Suprapubic skin (tissue), 4 donors: ENCODE measurements at regions not wholly inside any gene's neighbourhood (a gene's known extent, or its start where the extent isn't known, plus 50 kb on each side); places are given as distances from the start of the nearest gene placed in this dataset.

Experiments
- DNase-seq, 2 donors: peaks; one replicate each; pipeline ENCODE4 v3.0.0-alpha.2; 2019; ENCODE audit warnings: low spot score in 2 of 2
- H3K27ac ChIP-seq: fragments of 200-600 bp; sonication (generic); one replicate; pipeline ENCODE4 v1.5.1; 2019
- H3K27me3 ChIP-seq: fragments of 200-600 bp; sonication (generic); one replicate; pipeline ENCODE4 v1.5.1; 2019
- H3K36me3 ChIP-seq: fragments of 200-600 bp; sonication (generic); one replicate; pipeline ENCODE4 v1.5.1; 2019
- H3K4me1 ChIP-seq: fragments of 200-600 bp; sonication (generic); one replicate; pipeline ENCODE4 v1.5.1; 2019
- H3K4me3 ChIP-seq: fragments of 200-600 bp; sonication (generic); one replicate; pipeline ENCODE4 v1.5.1; 2019; ENCODE audit warnings: mild to moderate bottlenecking
- H3K9me3 ChIP-seq: fragments of 200-600 bp; sonication (generic); one replicate; pipeline ENCODE4 v1.5.1; 2019
- CTCF ChIP-seq, 2 donors: fragments of 200-600 bp in 1 of 2; fragments of 450-650 bp in 1 of 2; sonication (generic) in 1 of 2; IDR thresholded peaks; one replicate each; pipeline ENCODE4 v1.5.1; 2016 to 2019; ENCODE audit warnings: antibody characterized with exemption in 2 of 2, mild to moderate bottlenecking in 1 of 2, moderate library complexity in 1 of 2
- EP300 ChIP-seq: sonication (generic); formaldehyde crosslinking; IDR thresholded peaks from one replicate; pipeline ENCODE4 v1.6.1; 2017; ENCODE audit warnings: antibody characterized with exemption
- POLR2A ChIP-seq, 2 donors: fragments of 450-650 bp; IDR thresholded peaks; one replicate each; pipeline ENCODE4 v1.6.1; 2017; ENCODE audit warnings: antibody characterized with exemption in 2 of 2, mild to moderate bottlenecking in 2 of 2, moderate library complexity in 2 of 2
- POLR2AphosphoS5 ChIP-seq, 3 donors: sonication (generic); formaldehyde crosslinking; IDR thresholded peaks; one replicate each; pipeline ENCODE4 v1.6.1; 2017; ENCODE audit warnings: antibody characterized with exemption in 3 of 3
- WGBS: methylation state at CpG from one replicate; pipeline ENCODE4 v1.1.5; 2018; 5-methylcytosine and 5-hydroxymethylcytosine counted together

- DNase-seq = no peak
- TF ChIP-seq POLR2AphosphoS5 (IDR thresholded peaks at IDR 0.05) (no peak), EP300 (no peak), CTCF (IDR thresholded peaks at IDR 0.05) (no peak), POLR2A (IDR thresholded peaks at IDR 0.05) (no peak)
- Histone ChIP-seq H3K27me3 (no peaks in the 10 kb centered on the region), H3K27ac (no peak overlapping the region), H3K36me3 (no peaks in the 10 kb centered on the region), H3K4me3 (no peak overlapping the region), H3K4me1 (no peaks in the 10 kb centered on the region), H3K9me3 (no peaks in the 10 kb centered on the region)
- WGBS = 68% methylated on average over 2 of the region's 2 CpGs
These were observed 871.2 kb downstream of the TUSC7 start for GRCh38 chr3:117580806-117581205.

- DNase-seq = no peak
- no peak for TF ChIP-seq EP300
- TF ChIP-seq POLR2AphosphoS5 (IDR thresholded peaks at IDR 0.05) = no peak
- TF ChIP-seq POLR2A (IDR thresholded peaks at IDR 0.05) = no peak
- TF ChIP-seq CTCF (IDR thresholded peaks at IDR 0.05) = no peak
- Histone ChIP-seq H3K9me3 (no peaks in the 10 kb centered on the region), H3K36me3 (no peaks in the 10 kb centered on the region), H3K27ac (no peak overlapping the region), H3K4me3 (no peak overlapping the region), H3K4me1 (no peaks in the 10 kb centered on the region), H3K27me3 (no peaks in the 10 kb centered on the region)
These were observed 876.6 kb downstream of the TUSC7 start for GRCh38 chr3:117586161-117586560.

- WGBS = 91% methylated on average over 2 of the region's 2 CpGs
These were observed 877.8 kb downstream of the TUSC7 start for GRCh38 chr3:117587416-117587815.

GRCh38 chr3:117589454-117589853 is 879.9 kb downstream of the TUSC7 start:
- Histone ChIP-seq H3K4me1 (no peaks in the 10 kb centered on the region), H3K4me3 (no peak overlapping the region), H3K27me3 (no peaks in the 10 kb centered on the region), H3K9me3 (no peaks in the 10 kb centered on the region), H3K27ac (no peak overlapping the region), H3K36me3 (no peaks in the 10 kb centered on the region)
- DNase-seq = no peak
- 56% methylated on average over 2 of the region's 2 CpGs for WGBS
- TF ChIP-seq CTCF (IDR thresholded peaks at IDR 0.05) (no peak), POLR2AphosphoS5 (IDR thresholded peaks at IDR 0.05) (no peak), POLR2A (IDR thresholded peaks at IDR 0.05) (no peak), EP300 (no peak)

More at GRCh38 chr3:117587416-117587815, 877.8 kb downstream of the TUSC7 start:
- no peak for DNase-seq
- Histone ChIP-seq H3K36me3 (no peaks in the 10 kb centered on the region), H3K27ac (no peak overlapping the region), H3K4me1 (no peaks in the 10 kb centered on the region), H3K27me3 (no peaks in the 10 kb centered on the region), H3K4me3 (no peak overlapping the region), H3K9me3 (no peaks in the 10 kb centered on the region)
- TF ChIP-seq EP300 (no peak), POLR2A (IDR thresholded peaks at IDR 0.05) (no peak), POLR2AphosphoS5 (IDR thresholded peaks at IDR 0.05) (no peak), CTCF (IDR thresholded peaks at IDR 0.05) (no peak)

DNA sequence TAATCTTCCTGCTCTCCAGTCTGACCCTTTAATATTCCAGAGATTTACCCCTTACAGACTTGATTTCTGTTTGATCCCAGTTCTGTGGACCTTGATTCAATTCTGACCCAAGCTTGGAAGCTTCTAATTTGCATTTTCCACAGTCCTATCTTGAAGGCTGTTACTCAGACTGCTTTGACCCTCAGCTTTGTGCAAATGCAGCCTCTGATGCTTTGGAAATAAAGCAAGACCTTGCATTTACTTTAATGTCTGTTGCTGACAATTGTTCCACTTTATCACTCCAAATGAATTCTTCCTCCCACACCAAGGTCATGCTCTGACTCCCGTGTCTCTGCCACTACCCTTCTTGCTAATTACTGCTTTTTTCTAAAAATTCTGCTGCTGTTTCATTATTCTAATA is 886.0 kb downstream of the TUSC7 start:
- Histone ChIP-seq H3K27ac (no peak overlapping the region), H3K9me3 (no peaks in the 10 kb centered on the region), H3K4me1 (no peaks in the 10 kb centered on the region), H3K36me3 (no peaks in the 10 kb centered on the region), H3K4me3 (no peak overlapping the region), H3K27me3 (no peaks in the 10 kb centered on the region)
- DNase-seq = no peak
- TF ChIP-seq EP300 (no peak), POLR2A (IDR thresholded peaks at IDR 0.05) (no peak)
- WGBS = 63% methylated on average over 1 of the region's 1 CpG

GRCh38 chr3:117596503-117596902 is 886.9 kb downstream of the TUSC7 start:
- no peak overlapping the region for H3K27ac ChIP-seq
- TF ChIP-seq EP300 = no peak
- no peak for TF ChIP-seq CTCF (IDR thresholded peaks at IDR 0.05)
- TF ChIP-seq POLR2A (IDR thresholded peaks at IDR 0.05) = no peak
- TF ChIP-seq POLR2AphosphoS5 (IDR thresholded peaks at IDR 0.05) = no peak
- no peaks in the 10 kb centered on the region for H3K36me3 ChIP-seq
- no peaks in the 10 kb centered on the region for H3K27me3 ChIP-seq
- 55% methylated on average over 1 of the region's 1 CpG for WGBS
- no peak for DNase-seq
- H3K9me3 ChIP-seq = no peaks in the 10 kb centered on the region
- H3K4me3 ChIP-seq = no peak overlapping the region
- H3K4me1 ChIP-seq = no peaks in the 10 kb centered on the region
